Astrocyte of the spinal cord (primary cell): ENCODE measurements at regions not wholly inside any gene's neighbourhood (a gene's known extent, or its start where the extent isn't known, plus 50 kb on each side); places are given as distances from the start of the nearest gene placed in this dataset.

ENCODE experiments used
- DNase-seq: peaks from one replicate; pipeline ENCODE4 v3.0.0; 2011; ENCODE audit warnings: low read depth, low spot score
- H3K4me3 ChIP-seq: 2 replicates; pipeline ENCODE4 v1.5.1; 2011; ENCODE audit warnings: low read depth, mild to moderate bottlenecking, low read length, moderate library complexity
- in situ Hi-C: cut with HindIII; loops from 2 replicates; pipeline ENCODE4 v1.10.0; 2017; ENCODE audit warnings: low sequenced_read_pairs
- TF ChIP-seq, protein P1 (sequence below): IDR thresholded peaks from 2 replicates; pipeline ENCODE4 v1.5.1; 2012; ENCODE audit warnings: low read depth, mild to moderate bottlenecking, low read length, inconsistent platforms

GRCh38 chr6:169904051-169904922 is 152.9 kb downstream of the ERMARD start:
- no peak for DNase-seq
- in situ Hi-C loops = no loop called here
- no peak overlapping the region for H3K4me3 ChIP-seq
- TF ChIP-seq, protein P1, sequence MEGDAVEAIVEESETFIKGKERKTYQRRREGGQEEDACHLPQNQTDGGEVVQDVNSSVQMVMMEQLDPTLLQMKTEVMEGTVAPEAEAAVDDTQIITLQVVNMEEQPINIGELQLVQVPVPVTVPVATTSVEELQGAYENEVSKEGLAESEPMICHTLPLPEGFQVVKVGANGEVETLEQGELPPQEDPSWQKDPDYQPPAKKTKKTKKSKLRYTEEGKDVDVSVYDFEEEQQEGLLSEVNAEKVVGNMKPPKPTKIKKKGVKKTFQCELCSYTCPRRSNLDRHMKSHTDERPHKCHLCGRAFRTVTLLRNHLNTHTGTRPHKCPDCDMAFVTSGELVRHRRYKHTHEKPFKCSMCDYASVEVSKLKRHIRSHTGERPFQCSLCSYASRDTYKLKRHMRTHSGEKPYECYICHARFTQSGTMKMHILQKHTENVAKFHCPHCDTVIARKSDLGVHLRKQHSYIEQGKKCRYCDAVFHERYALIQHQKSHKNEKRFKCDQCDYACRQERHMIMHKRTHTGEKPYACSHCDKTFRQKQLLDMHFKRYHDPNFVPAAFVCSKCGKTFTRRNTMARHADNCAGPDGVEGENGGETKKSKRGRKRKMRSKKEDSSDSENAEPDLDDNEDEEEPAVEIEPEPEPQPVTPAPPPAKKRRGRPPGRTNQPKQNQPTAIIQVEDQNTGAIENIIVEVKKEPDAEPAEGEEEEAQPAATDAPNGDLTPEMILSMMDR = no peak

DNA sequence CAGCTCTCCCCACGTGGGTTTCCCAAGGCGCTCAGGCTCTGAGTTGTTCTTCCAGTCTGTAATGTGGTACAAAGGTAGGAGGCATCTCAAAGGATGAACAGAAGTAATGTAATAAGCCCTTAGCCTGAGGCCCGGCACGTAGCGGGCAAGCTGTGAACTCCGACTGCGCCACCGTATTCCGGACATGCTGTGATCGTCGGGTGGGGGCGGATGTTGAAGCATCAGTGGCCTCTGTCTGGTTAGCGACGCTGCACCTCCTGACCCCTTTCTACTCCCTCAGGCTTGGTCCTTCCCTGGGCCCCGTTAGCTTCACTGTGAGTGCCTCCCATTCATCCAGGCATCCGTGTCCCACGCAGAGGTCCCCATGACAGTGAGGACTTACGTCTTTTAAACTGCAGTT is 151.7 kb downstream of the ERMARD start:
- in situ Hi-C loops = no loop called here
- TF ChIP-seq, protein P1 = no peak
- H3K4me3 ChIP-seq = no peak overlapping the region
- no peak for DNase-seq

GRCh38 chr6:169902604-169903003 is 151.2 kb downstream of the ERMARD start:
- TF ChIP-seq, protein P1 = no peak
- no peak for DNase-seq
- in situ Hi-C loops = no loop called here
- no peak overlapping the region for H3K4me3 ChIP-seq

- TF ChIP-seq, protein P1 = no peak
- no peak for DNase-seq
- H3K4me3 ChIP-seq = no peak overlapping the region
- in situ Hi-C loops = no loop called here
These were observed 150.6 kb downstream of the ERMARD start for GRCh38 chr6:169902070-169902469.

GRCh38 chr6:169899481-169900145 is 148.2 kb downstream of the ERMARD start:
- TF ChIP-seq, protein P1 = no peak
- no peak for DNase-seq
- in situ Hi-C loops = no loop called here
- no peak overlapping the region for H3K4me3 ChIP-seq

GRCh38 chr6:169898788-169899480 is 147.5 kb downstream of the ERMARD start:
- H3K4me3 ChIP-seq = no peak overlapping the region
- in situ Hi-C loops = no loop called here
- no peak for DNase-seq
- TF ChIP-seq, protein P1 = no peak
